NT2/D1 (cell line): ENCODE measurements at regions not wholly inside any gene's neighbourhood (a gene's known extent, or its start where the extent isn't known, plus 50 kb on each side); places are given as distances from the start of the nearest gene placed in this dataset.

Experiments
- DNase-seq: peaks from one replicate; pipeline ENCODE4 v3.0.0-alpha.2; 2011; ENCODE audit warnings: low read depth, low spot score
- H3K27me3 ChIP-seq: 2 replicates; pipeline ENCODE4 v1.6.0; 2011; ENCODE audit warnings: mild to moderate bottlenecking; ENCODE audit not compliant: insufficient read length, insufficient read depth
- H3K36me3 ChIP-seq: 2 replicates; pipeline ENCODE4 v1.6.1; 2011; ENCODE audit warnings: mild to moderate bottlenecking, low read length, mixed read lengths; ENCODE audit not compliant: insufficient read depth, insufficient read length
- H3K4me1 ChIP-seq: 2 replicates; pipeline ENCODE4 v1.5.1; 2011; ENCODE audit not compliant: insufficient read depth, insufficient read length
- H3K4me3 ChIP-seq: 2 replicates; pipeline ENCODE4 v1.5.1; 2011; ENCODE audit warnings: low read depth; ENCODE audit not compliant: insufficient read length
- H3K9ac ChIP-seq: 2 replicates; pipeline ENCODE4 v1.6.0; 2011; ENCODE audit warnings: low read depth; ENCODE audit not compliant: insufficient read length
- H3K9me3 ChIP-seq: 2 replicates; pipeline ENCODE4 v1.5.1; 2011; ENCODE audit warnings: mild to moderate bottlenecking, low read length; ENCODE audit not compliant: insufficient read depth
- SUZ12 ChIP-seq: IDR thresholded peaks from 2 replicates; pipeline ENCODE4 v1.6.1; 2011; ENCODE audit not compliant: insufficient read length, insufficient read depth; ENCODE audit errors: extremely low read depth
- YY1 ChIP-seq: IDR thresholded peaks from 2 replicates; pipeline ENCODE4 v1.6.1; 2011; ENCODE audit not compliant: insufficient read length, insufficient read depth
- ZNF274 ChIP-seq: IDR thresholded peaks from 2 replicates; pipeline ENCODE4 v1.6.1; 2011; ENCODE audit warnings: mild to moderate bottlenecking, low read depth, low read length

DNA sequence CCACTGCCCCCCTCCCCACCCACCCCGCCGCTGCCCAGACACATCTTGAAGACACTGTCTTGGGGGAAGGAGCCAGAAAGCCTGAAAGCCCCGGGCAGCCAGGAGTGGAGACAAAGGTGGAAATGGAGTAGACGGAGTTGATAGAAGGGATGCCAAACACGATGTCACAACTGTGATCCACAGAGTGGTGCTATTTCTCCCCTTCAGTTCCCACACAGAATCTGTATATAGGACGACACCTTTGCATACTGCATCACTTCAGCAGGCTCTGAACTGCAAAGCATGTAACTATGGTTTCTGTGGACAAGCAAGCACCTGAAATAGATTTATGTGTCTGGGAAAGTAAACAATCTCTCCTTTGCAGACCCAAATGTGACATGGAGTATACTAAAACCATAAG is 56.4 kb upstream of the F13A1 start:
- Histone ChIP-seq H3K36me3 (no peaks in the 10 kb centered on the region), H3K9me3 (no peaks in the 10 kb centered on the region), H3K4me3 (no peak overlapping the region), H3K9ac (no peak overlapping the region), H3K4me1 (no peaks in the 10 kb centered on the region), H3K27me3 (no peaks in the 10 kb centered on the region)
- no peak for DNase-seq
- no peak for TF ChIP-seq YY1
- no peak for TF ChIP-seq ZNF274
- no peak for TF ChIP-seq SUZ12

DNA sequence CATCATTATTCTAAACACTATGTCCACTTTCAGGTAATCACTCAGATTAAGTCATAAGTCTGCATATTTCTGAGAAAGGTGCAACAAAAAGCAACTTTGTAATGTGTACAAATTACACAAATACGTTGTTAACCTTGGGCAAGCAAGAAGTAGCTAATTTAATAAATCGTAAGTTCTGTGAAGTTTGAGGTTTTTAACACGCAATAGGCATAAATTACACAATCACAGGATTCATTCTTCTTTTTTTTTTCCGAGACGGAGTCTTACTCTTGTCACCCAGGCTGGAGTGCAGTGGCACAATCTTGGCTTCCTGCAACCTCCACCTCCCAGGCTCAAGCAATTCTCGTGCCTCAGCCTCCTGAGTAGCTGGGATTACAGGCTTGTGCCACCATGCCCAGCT is 57.2 kb upstream of the F13A1 start:
- Histone ChIP-seq H3K9ac (no peak overlapping the region), H3K36me3 (no peaks in the 10 kb centered on the region), H3K27me3 (no peaks in the 10 kb centered on the region), H3K4me3 (no peak overlapping the region), H3K9me3 (no peaks in the 10 kb centered on the region), H3K4me1 (no peaks in the 10 kb centered on the region)
- DNase-seq: no peak
- TF ChIP-seq YY1 (no peak), ZNF274 (no peak), SUZ12 (no peak)

DNA sequence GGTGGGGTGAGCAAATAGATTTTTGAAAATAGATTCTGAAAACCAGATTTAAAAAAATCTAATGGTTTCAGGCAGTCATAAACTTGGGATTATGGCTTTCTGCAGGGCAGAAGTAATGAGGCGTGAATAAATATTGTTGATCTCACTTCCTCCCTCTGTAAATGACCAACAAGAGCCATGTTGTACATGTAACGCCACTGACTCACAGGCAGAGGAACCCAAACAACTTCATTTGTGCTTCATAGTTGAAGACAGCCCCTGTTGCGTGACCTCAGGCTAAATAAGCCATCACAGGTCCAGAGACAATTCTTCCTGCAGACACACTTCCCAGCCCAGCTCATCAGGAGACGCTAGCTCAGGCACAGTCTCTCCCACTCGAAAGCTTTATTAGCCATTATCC is 59.1 kb upstream of the F13A1 start:
- Histone ChIP-seq H3K9me3 (no peaks in the 10 kb centered on the region), H3K9ac (no peak overlapping the region), H3K36me3 (no peaks in the 10 kb centered on the region), H3K4me3 (no peak overlapping the region), H3K4me1 (no peaks in the 10 kb centered on the region), H3K27me3 (no peaks in the 10 kb centered on the region)
- TF ChIP-seq SUZ12 (no peak), ZNF274 (no peak), YY1 (no peak)
- DNase-seq: no peak

DNA sequence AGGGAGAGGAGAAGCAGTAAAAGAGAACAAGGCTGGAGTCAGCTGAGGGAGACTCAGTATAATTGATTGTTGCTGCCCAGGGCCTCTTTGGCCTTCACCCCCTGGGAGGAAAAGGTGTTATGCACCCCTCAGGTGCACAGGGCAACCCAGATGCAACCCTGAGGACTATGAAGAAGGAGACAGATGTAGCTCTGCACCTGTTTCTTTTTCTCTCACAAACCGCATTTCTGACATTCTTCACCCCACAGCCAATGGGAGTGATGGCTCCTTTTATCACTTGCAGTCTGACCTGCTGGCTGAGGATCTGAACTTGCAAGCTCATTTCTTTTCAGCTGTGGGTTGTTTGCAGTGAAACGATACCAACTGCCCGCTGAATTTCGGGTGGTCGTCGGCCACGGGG is 64.1 kb upstream of the F13A1 start:
- no peaks in the 10 kb centered on the region for H3K4me1 ChIP-seq

DNA sequence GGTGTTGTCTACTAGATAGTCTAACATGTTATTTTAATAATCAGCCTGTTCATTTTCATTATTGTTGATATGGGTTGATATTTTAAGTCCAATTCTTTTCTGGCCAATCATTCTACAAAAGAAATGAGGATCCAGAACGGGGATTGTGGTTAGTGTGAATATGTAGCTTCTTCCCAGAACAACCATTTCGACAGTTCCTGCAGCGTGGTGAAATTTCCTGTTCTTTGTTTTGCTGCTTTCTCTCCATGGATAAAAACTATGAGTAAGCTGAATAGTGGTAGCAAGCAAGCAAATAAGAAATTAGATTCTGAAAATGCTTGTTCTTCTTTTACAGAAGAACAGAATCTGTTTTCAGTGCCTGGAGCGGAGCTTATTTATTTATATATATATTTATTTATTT is 65.5 kb upstream of the F13A1 start:
- TF ChIP-seq SUZ12 (no peak), ZNF274 (no peak), YY1 (no peak)
- no peaks in the 10 kb centered on the region for H3K4me1 ChIP-seq
- H3K36me3 ChIP-seq: no peaks in the 10 kb centered on the region
- H3K4me3 ChIP-seq: no peak overlapping the region
- no peak overlapping the region for H3K9ac ChIP-seq
- H3K27me3 ChIP-seq: no peaks in the 10 kb centered on the region
- no peak for DNase-seq
- H3K9me3 ChIP-seq: no peaks in the 10 kb centered on the region

More for the DNA sequence above, 64.1 kb upstream of the F13A1 start:
- no peak overlapping the region for H3K4me3 ChIP-seq
- DNase-seq: no peak
- H3K27me3 ChIP-seq: no peaks in the 10 kb centered on the region
- TF ChIP-seq SUZ12 (no peak), YY1 (no peak), ZNF274 (no peak)
- H3K9ac ChIP-seq: no peak overlapping the region
- H3K36me3 ChIP-seq: no peaks in the 10 kb centered on the region
- H3K9me3 ChIP-seq: no peaks in the 10 kb centered on the region

DNA sequence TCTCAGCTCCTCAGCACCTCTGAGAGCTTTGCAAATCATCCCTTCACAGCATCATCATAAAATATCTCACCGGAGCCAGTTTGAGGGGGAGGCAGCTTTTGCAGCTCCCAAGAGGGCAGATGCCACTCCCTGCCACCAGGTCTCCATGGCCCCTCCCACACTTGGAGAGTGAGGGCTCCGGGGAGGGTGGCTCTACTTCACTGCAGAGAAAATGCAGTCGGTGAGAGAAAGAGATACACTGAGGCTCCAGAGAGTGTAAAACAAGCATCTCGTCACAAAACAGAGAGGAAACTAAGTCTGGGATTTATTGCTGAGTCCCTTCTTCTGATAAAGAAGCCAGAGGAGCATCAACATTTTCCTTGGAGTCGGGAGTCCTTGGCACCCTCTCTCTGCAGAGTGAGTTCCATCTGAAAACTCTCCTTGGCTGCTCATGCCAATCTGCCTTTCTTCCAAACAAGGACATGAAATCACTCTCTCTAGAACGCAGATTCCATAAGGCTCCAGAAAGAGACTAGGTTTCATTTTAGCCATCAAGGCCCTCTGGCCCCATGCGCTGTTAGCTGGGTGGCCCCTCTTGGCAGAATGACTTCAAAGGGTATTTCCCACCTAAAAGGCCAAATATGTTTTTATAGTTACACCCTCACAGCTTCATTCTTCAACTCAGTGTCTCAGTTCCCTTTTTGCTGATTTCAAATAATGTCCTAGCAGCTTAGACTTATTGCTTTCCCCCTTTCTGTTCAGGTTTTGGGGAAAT is 70.6 kb upstream of the F13A1 start:
- Histone ChIP-seq H3K36me3 (no peaks in the 10 kb centered on the region), H3K9me3 (no peaks in the 10 kb centered on the region), H3K27me3 (no peaks in the 10 kb centered on the region), H3K4me1 (no peaks in the 10 kb centered on the region), H3K9ac (no peak overlapping the region), H3K4me3 (no peak overlapping the region)
- no peak for DNase-seq
- no peak for TF ChIP-seq YY1

DNA sequence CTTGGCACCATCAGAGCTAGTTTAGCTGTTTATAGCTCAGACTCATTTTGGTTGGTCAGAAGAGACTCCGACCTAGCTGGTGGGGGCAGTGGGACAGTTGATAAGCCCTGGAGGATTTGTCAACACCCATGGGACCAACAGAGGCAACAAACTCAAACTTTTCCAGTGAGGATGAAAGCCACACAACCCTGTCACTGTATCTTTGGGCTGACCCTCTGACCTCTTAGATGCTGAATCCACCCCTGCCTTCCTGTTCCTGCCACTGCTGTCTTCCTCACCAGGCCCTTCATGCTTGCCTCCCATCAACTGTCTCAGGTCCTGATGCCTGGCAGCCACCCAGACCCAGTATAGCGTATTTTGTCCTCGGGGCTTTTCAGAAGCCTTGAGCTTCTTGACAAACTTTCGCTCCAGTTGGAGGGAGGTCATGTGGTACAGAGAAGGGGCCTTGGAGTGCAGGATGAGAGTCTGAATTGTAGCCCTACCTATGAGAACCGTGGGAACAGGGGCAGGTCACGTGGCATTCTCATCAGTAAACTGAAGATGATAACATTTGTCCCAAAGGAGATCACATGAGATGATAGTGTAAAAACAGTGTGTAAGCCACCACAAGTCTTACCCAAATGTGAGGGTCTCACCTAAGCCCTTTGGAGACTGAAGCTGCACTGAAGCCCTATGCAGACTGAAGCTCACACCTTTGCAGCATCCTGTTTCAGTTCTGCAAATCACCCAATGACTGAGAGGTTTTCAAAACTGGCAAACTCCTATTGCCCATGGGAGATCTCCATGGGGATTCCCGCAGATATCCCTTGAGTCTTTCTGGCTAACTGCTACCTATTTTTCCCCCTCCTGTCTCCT is 72.0 kb upstream of the F13A1 start:
- no peak for DNase-seq
- H3K27me3 ChIP-seq: no peaks in the 10 kb centered on the region
- no peaks in the 10 kb centered on the region for H3K36me3 ChIP-seq
- no peak overlapping the region for H3K4me3 ChIP-seq
- H3K9ac ChIP-seq: no peak overlapping the region
- H3K4me1 ChIP-seq: no peaks in the 10 kb centered on the region
- no peak for TF ChIP-seq ZNF274
- no peak for TF ChIP-seq SUZ12
- TF ChIP-seq YY1: no peak
- H3K9me3 ChIP-seq: no peaks in the 10 kb centered on the region
